HL-60/S4 (cell line): ENCODE measurements at regions not wholly inside any gene's neighbourhood (a gene's known extent, or its start where the extent isn't known, plus 50 kb on each side); places are given as distances from the start of the nearest gene placed in this dataset.
"Not testable (repeated sequence)": the region's sequence is repeated elsewhere in the genome, so short reads cannot be mapped to it uniquely, and the experiment has no call there.

ENCODE experiments used
- in situ Hi-C: fragments of 300-500 bp; cut with MboI; formaldehyde crosslinking; loops from 2 replicates; pipeline ENCODE4 v1.14.3; 2022; ENCODE audit warnings: low sequenced_read_pairs

- in situ Hi-C loops = no loop called here
Measured at GRCh38 chr7:4319280-4319679, 362.8 kb upstream of the FOXK1 start.

- in situ Hi-C loops = no loop called here
Measured at GRCh38 chr7:4325732-4326131, 356.4 kb upstream of the FOXK1 start.

- in situ Hi-C loops = no loop called here
Measured at GRCh38 chr7:4331711-4332110, 350.4 kb upstream of the FOXK1 start.

GRCh38 chr7:4338556-4338955 lies 343.5 kb upstream of the FOXK1 start:
- in situ Hi-C loops = no loop called here

- in situ Hi-C loops = no loop called here
Measured at GRCh38 chr7:4343272-4344247, 338.5 kb upstream of the FOXK1 start.

- in situ Hi-C loops = no loop called here
Measured at GRCh38 chr7:4345004-4345403, 337.1 kb upstream of the FOXK1 start.

- in situ Hi-C loops = no loop called here
Measured at GRCh38 chr7:4352069-4352468, 330.0 kb upstream of the FOXK1 start.

GRCh38 chr7:4361774-4362173 lies 320.3 kb upstream of the FOXK1 start:
- in situ Hi-C loops = no loop called here

- in situ Hi-C loops = no loop called here
Measured at GRCh38 chr7:4383584-4383983, 298.5 kb upstream of the FOXK1 start.

- in situ Hi-C loops = no loop called here
Measured at GRCh38 chr7:4386190-4386589, 295.9 kb upstream of the FOXK1 start.

GRCh38 chr7:4391103-4391502 lies 291.0 kb upstream of the FOXK1 start:
- in situ Hi-C loops = not testable (repeated sequence)

GRCh38 chr7:4394736-4395135 lies 287.4 kb upstream of the FOXK1 start:
- in situ Hi-C loops = no loop called here

- in situ Hi-C loops = no loop called here
Measured at GRCh38 chr7:4399121-4399520, 283.0 kb upstream of the FOXK1 start.

GRCh38 chr7:4399596-4399995 lies 282.5 kb upstream of the FOXK1 start:
- in situ Hi-C loops = no loop called here

- in situ Hi-C loops = no loop called here
Measured at GRCh38 chr7:4406288-4407058, 275.6 kb upstream of the FOXK1 start.

- in situ Hi-C loops = no loop called here
Measured at GRCh38 chr7:4409946-4410345, 272.1 kb upstream of the FOXK1 start.

GRCh38 chr7:4416396-4417056 lies 265.6 kb upstream of the FOXK1 start:
- in situ Hi-C loops = no loop called here

GRCh38 chr7:4428526-4428925 lies 253.6 kb upstream of the FOXK1 start:
- in situ Hi-C loops = no loop called here

GRCh38 chr7:4430227-4430626 lies 251.9 kb upstream of the FOXK1 start:
- in situ Hi-C loops = no loop called here

GRCh38 chr7:4434306-4434705 lies 247.8 kb upstream of the FOXK1 start:
- in situ Hi-C loops = no loop called here

GRCh38 chr7:4436361-4436895 lies 245.7 kb upstream of the FOXK1 start:
- in situ Hi-C loops = no loop called here
